Astrocyte of the hippocampus (primary cell): ENCODE measurements at regions not wholly inside any gene's neighbourhood (a gene's known extent, or its start where the extent isn't known, plus 50 kb on each side); places are given as distances from the start of the nearest gene placed in this dataset.

Experiments
- DNase-seq: peaks from one replicate; pipeline ENCODE4 v3.0.0; 2011; ENCODE audit warnings: low read depth, low spot score

GRCh38 chr6:54009052-54009654, 102.1 kb upstream of the MLIP start:
- no peak for DNase-seq

DNA sequence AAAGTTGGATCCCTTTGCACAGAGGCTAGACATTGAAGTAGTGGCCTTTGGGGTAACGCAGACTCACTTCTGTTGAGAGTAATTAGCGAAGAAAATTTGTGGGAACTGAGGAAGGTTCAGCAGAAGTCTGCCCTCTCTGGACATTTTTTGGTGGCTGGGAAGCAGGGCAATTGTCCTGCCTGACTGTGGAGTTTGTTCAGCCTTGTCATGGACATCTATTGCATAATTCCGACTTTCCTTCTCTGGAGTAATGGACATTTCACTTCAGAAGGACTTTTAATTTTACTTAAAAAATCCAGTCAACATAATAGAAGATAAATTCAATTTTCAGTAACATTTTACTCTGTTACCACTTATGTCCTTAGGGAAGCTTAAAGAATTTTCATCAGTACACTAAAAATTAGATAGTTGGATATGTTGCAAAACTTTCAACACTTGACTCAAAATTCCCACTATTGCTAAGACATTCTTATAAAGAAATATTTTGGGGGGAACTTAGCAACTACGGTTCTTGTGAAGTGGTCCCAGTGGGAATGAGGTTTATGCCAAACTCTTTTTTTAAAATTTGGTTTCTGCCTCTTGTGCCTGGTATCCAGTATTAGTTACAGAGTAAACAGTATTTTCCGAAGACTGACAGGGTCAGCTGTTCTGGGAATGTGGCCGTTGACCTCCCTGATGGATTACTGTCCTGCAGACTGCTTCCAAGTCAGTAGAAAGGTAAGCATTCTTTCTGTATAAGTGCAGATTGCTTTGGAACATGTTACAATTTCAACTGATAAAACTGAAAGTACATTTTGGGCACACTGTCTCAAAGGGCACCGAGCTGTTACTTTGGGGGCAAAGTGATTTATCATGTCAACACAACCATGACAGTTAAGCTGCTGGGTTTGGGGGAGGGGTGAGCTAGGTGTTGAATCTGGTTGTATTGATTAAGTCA, 100.6 kb upstream of the MLIP start:
- DNase-seq: no peak

DNA sequence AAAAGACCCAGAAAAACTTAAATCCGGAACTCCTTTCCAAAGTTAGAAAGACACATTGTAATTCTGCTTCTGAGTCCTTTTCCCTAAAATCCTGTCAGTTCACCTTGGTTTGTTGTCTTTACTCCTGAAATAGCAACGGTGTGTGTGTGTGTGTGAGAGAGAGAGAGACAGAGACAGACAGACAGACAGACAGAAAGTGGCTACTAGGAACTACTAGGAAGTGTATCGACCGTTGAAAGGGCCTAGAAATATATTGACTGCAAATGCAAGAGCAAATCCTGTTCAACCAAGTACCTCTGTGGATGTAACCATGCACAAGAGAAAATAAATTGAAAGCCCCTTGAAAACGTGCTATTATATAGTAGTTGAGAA, 100.0 kb upstream of the MLIP start:
- DNase-seq: no peak

GRCh38 chr6:54013966-54014365, 97.3 kb upstream of the MLIP start:
- DNase-seq: no peak

GRCh38 chr6:54014440-54014839, 96.8 kb upstream of the MLIP start:
- DNase-seq: no peak

- DNase-seq: no peak
Measured at GRCh38 chr6:54017877-54018276, 93.4 kb upstream of the MLIP start.

- no peak for DNase-seq
Measured at GRCh38 chr6:54018722-54019121, 92.5 kb upstream of the MLIP start.

DNA sequence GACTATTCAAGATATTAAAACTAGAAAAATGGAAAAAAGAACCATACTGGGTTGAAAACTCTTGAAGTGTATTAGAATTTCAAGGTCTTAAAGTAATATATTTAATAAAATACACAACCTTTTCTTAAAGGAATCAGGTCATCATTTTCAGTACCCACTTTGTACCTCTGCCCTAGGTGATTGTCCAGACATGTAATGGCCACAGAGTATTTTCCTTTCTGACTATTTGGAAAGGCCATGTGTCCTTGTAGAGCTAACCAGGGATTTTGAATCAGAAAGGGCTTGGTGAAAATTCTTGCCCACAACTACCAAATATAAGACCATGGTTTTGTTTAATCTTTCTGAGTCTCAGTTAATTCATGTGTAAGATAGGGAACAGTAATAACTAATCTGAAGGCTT, 91.4 kb upstream of the MLIP start:
- DNase-seq: no peak

- DNase-seq: no peak
Measured at GRCh38 chr6:54020334-54020733, 90.9 kb upstream of the MLIP start.

DNA sequence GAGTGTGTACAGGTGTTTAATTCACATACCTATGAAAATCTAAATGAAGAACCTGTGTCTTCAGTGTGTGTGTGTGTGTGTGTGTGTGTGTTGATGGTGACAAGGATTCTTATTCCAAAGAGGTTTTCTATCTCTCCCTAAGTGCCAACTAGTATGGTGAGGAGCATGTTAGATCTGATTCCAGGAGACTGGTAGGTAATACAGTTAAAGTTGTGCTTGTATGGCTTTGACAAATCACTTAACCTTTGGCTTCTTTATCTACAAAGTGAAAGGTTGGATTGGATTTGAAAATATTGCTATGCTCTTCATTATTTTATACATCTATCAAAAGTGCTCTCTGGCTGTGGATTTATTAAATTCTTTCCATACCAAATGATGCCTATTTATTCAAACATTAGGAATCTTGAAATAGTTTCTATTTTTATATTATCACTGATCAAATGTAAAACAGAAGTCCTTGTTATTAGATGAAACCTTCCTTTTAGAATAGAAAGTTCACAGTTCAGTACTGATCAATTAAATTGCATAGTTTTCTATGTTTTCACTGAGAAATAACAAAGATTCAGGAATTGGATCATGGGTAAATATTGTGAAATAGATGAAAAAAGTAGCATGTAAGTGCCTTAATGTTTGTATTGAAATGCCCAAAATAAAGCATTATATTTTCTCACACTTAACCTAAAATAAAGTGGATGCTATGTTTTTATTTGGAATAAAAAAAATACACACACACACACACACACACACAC, 84.4 kb upstream of the MLIP start:
- no peak for DNase-seq

GRCh38 chr6:54028170-54028569, 83.1 kb upstream of the MLIP start:
- DNase-seq: no peak

GRCh38 chr6:54029187-54029586, 82.1 kb upstream of the MLIP start:
- DNase-seq: no peak

GRCh38 chr6:54031169-54031568, 80.1 kb upstream of the MLIP start:
- DNase-seq: no peak

DNA sequence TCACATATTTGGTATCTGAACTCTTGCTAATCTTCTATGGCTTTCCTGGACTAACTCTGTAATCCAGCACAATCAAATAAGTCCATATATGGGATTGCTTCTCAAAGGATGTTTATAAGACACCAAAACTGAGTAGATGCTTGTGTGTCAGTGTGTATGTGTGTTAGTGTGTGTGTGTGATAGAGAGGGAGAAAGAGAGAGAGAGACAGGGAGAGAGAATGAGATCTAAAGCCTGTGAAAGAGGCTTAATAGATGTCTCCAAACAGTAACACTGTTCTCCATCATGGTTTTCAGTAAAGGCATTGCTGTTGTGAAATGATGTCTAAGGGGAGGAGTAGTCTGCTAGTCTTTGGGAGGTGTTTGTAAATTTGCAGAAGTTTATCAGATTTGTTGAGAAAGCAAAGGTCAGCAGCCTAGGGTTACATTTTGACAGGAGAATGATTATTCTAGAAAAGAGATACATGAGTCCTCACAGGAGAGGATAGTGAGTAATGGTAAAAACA, 73.9 kb upstream of the MLIP start:
- DNase-seq: no peak

DNA sequence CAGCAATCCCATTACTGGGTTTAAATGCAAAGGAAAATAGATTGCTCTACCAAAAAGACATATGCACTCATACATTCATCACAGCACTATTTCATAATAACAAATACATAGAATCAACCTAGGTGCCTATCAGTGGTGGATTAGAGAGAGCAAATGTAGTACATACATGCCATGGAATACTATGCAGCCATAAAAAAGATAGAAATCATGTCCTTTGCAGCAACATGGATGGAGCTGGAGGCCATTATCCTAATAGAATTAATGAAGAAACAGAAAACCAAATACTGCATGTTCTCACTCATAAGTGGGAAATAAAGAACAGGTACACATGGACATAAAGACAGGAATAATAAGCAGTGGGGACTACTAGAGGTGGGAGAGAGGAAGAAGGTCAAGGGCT, 70.7 kb upstream of the MLIP start:
- no peak for DNase-seq

DNA sequence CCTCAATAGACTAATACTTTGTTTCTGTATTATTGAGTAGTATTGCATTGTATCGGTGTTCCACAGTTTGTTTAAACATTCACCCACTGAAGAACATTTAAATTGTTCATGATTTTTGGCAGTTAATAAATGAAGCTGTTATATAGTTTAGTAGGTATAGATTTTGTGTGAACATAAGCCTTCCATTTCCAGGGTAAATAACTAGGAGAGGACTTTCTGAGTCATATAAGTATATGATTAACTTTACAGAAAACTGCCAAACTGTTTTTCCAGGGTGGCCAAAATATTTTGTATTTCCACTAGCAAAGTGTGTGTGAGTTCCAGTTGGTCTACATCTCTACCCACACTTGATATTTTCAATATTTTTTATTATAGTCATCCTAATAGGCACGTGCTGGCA, 70.0 kb upstream of the MLIP start:
- DNase-seq: no peak

DNA sequence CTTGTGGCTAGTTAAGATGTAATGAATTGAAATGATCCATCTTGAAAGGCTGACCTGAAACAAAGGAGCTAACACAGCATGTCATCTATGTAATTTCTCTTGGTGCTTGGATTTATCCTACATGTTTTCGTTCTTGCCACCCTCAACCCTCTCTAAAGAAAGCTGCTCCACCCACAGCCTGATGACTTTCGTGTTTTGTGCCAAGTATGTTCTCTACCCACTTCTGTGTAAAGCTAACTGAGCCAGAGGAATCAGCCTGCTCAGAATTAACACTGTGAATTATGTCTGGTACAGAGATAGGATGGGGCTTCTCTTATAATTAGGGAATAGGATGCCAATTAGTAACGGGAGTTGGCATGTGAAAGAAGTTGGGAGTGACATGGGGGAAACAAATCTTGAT, 67.9 kb upstream of the MLIP start:
- no peak for DNase-seq

DNA sequence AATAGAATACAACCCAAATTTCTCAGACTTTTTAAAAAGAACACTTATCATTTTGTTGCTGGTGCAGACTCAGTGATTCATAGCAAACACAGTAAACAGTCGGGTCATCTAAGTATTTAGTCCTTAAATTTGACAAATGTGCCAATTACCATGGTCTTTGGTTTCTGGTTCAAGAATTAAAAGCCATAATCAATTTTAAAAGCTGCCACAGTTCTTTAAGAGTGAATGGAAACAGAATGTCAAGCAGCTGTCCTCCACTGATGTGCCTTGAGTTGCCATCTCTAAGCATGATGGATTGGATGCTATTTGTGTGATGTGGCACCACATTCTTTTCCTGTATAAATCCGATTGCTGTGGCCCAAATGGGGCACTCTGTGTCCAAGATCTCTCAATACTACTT, 67.2 kb upstream of the MLIP start:
- DNase-seq: no peak

GRCh38 chr6:54048782-54049181, 62.5 kb upstream of the MLIP start:
- DNase-seq: no peak

DNA sequence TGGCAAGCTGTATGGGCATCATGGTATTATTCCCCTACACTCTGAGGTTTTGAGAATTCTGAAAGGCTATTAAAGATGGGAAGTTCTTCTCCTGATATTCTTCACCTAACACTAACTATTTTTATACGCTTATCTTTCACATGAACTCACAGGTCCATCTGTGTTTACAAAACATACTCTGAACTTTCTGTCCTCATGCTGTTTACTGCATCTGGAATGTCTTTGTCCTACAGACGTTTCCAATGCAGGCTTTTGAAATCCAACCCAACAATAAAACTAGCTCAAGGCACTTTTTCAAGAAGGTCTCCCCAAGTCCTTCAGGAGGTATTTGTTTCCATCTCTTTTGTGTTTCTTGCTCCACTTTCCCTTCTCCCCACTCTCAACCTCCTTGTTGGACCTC, 60.5 kb upstream of the MLIP start:
- DNase-seq: no peak

- peak; percentile 92 for DNase-seq
Measured at GRCh38 chr6:54053881-54054391, 57.3 kb upstream of the MLIP start.

GRCh38 chr6:54056105-54056504, 55.1 kb upstream of the MLIP start:
- no peak for DNase-seq
